Activated CD4-positive, alpha-beta T cell treated with anti-CD3 and anti-CD28 coated beads, Interleukin-2, amount 10 ng/mL, durations not matched to agents 24 days and 14 days (primary cell): ENCODE measurements at regions not wholly inside any gene's neighbourhood (a gene's known extent, or its start where the extent isn't known, plus 50 kb on each side); places are given as distances from the start of the nearest gene placed in this dataset.

Experiments
- DNase-seq: peaks from one replicate; pipeline ENCODE4 v3.0.0; 2022
- H3K27ac Mint-ChIP-seq: one replicate; pipeline ENCODE4 v1.8.0; 2022; ENCODE audit warnings: mild to moderate bottlenecking, mixed read lengths
- H3K27me3 Mint-ChIP-seq: one replicate; pipeline ENCODE4 v1.8.0; 2022; ENCODE audit warnings: mixed read lengths
- H3K36me3 Mint-ChIP-seq: one replicate; pipeline ENCODE4 v1.8.0; 2022; ENCODE audit warnings: low read depth, mild to moderate bottlenecking, mixed read lengths
- H3K4me1 Mint-ChIP-seq: one replicate; pipeline ENCODE4 v1.8.0; 2021; ENCODE audit warnings: mixed read lengths
- H3K4me3 Mint-ChIP-seq: one replicate; pipeline ENCODE4 v1.8.0; 2022; ENCODE audit warnings: mild to moderate bottlenecking, moderate library complexity, mixed read lengths
- H3K9me3 Mint-ChIP-seq: one replicate; pipeline ENCODE4 v1.8.0; 2021; ENCODE audit warnings: mixed read lengths
- intact Hi-C: fragments of 100-400 bp; cut with micrococcal nuclease; formaldehyde crosslinking; loops from one replicate; pipeline ENCODE4 v1.15.1; 2023

GRCh38 chr4:170278460-170278859 is 188.7 kb upstream of the AADAT start:
- H3K27ac Mint-ChIP-seq, result no peak overlapping the region
- intact Hi-C loops, result no loop called here
- DNase-seq, result no peak
- no peaks in the 10 kb centered on the region for H3K4me1 Mint-ChIP-seq
- no peak overlapping the region for H3K4me3 Mint-ChIP-seq
- H3K36me3 Mint-ChIP-seq, result no peaks in the 10 kb centered on the region
- no peaks in the 10 kb centered on the region for H3K27me3 Mint-ChIP-seq
- no peaks in the 10 kb centered on the region for H3K9me3 Mint-ChIP-seq

- Mint-ChIP-seq H3K27me3 (no peaks in the 10 kb centered on the region), H3K36me3 (no peaks in the 10 kb centered on the region), H3K27ac (no peak overlapping the region), H3K4me1 (no peaks in the 10 kb centered on the region), H3K4me3 (no peak overlapping the region), H3K9me3 (no peaks in the 10 kb centered on the region)
- DNase-seq, result no peak
- intact Hi-C loops, result no loop called here
Observed at GRCh38 chr4:170274616-170275015, 184.9 kb upstream of the AADAT start.

GRCh38 chr4:170272959-170273358 is 183.2 kb upstream of the AADAT start:
- Mint-ChIP-seq H3K4me3 (no peak overlapping the region), H3K27me3 (no peaks in the 10 kb centered on the region), H3K27ac (no peak overlapping the region), H3K9me3 (no peaks in the 10 kb centered on the region), H3K4me1 (no peaks in the 10 kb centered on the region), H3K36me3 (no peaks in the 10 kb centered on the region)
- intact Hi-C loops, result no loop called here
- no peak for DNase-seq

GRCh38 chr4:170271723-170272122 is 182.0 kb upstream of the AADAT start:
- no peak overlapping the region for H3K27ac Mint-ChIP-seq

GRCh38 chr4:170270628-170271027 is 180.9 kb upstream of the AADAT start:
- H3K36me3 Mint-ChIP-seq, result no peaks in the 10 kb centered on the region
- no peak overlapping the region for H3K4me3 Mint-ChIP-seq
- H3K27me3 Mint-ChIP-seq, result no peaks in the 10 kb centered on the region
- H3K27ac Mint-ChIP-seq, result no peak overlapping the region
- intact Hi-C loops, result no loop called here
- no peak for DNase-seq
- H3K4me1 Mint-ChIP-seq, result no peaks in the 10 kb centered on the region
- H3K9me3 Mint-ChIP-seq, result no peaks in the 10 kb centered on the region

More at GRCh38 chr4:170271723-170272122, 182.0 kb upstream of the AADAT start:
- DNase-seq, result no peak
- Mint-ChIP-seq H3K27me3 (no peaks in the 10 kb centered on the region), H3K4me1 (no peaks in the 10 kb centered on the region), H3K4me3 (no peak overlapping the region), H3K9me3 (no peaks in the 10 kb centered on the region), H3K36me3 (no peaks in the 10 kb centered on the region)
- intact Hi-C loops, result no loop called here

GRCh38 chr4:170269950-170270349 is 180.2 kb upstream of the AADAT start:
- Mint-ChIP-seq H3K4me1 (no peaks in the 10 kb centered on the region), H3K36me3 (no peaks in the 10 kb centered on the region), H3K9me3 (no peaks in the 10 kb centered on the region), H3K4me3 (no peak overlapping the region), H3K27ac (no peak overlapping the region), H3K27me3 (no peaks in the 10 kb centered on the region)
- intact Hi-C loops, result no loop called here
- no peak for DNase-seq

GRCh38 chr4:170259631-170260153 is 169.9 kb upstream of the AADAT start:
- Mint-ChIP-seq H3K4me3 (no peak overlapping the region), H3K4me1 (no peaks in the 10 kb centered on the region), H3K36me3 (no peaks in the 10 kb centered on the region), H3K27me3 (no peaks in the 10 kb centered on the region), H3K27ac (no peak overlapping the region), H3K9me3 (no peaks in the 10 kb centered on the region)
- intact Hi-C loops, result loop anchor here (2.0 kb wide), 1 partner anchor 121 kb away; no protein-coding TSS in a partner anchor
- DNase-seq, result peak; percentile 82

GRCh38 chr4:170256807-170257206 is 167.1 kb upstream of the AADAT start:
- Mint-ChIP-seq H3K27ac (no peak overlapping the region), H3K4me3 (no peak overlapping the region), H3K4me1 (no peaks in the 10 kb centered on the region), H3K27me3 (no peaks in the 10 kb centered on the region), H3K9me3 (no peaks in the 10 kb centered on the region), H3K36me3 (no peaks in the 10 kb centered on the region)
- DNase-seq, result no peak
- intact Hi-C loops, result no loop called here

- Mint-ChIP-seq H3K36me3 (no peaks in the 10 kb centered on the region), H3K27me3 (no peaks in the 10 kb centered on the region), H3K4me3 (no peak overlapping the region), H3K27ac (no peak overlapping the region), H3K4me1 (no peaks in the 10 kb centered on the region), H3K9me3 (no peaks in the 10 kb centered on the region)
- intact Hi-C loops, result no loop called here
- DNase-seq, result no peak
Observed at GRCh38 chr4:170248576-170248975, 158.8 kb upstream of the AADAT start.

- Mint-ChIP-seq H3K4me3 (no peak overlapping the region), H3K27me3 (no peaks in the 10 kb centered on the region), H3K9me3 (no peaks in the 10 kb centered on the region), H3K27ac (no peak overlapping the region), H3K36me3 (no peaks in the 10 kb centered on the region), H3K4me1 (no peaks in the 10 kb centered on the region)
- no peak for DNase-seq
- intact Hi-C loops, result no loop called here
Observed at GRCh38 chr4:170248029-170248428, 158.3 kb upstream of the AADAT start.

GRCh38 chr4:170247596-170247995 is 157.8 kb upstream of the AADAT start:
- Mint-ChIP-seq H3K4me1 (no peaks in the 10 kb centered on the region), H3K9me3 (no peaks in the 10 kb centered on the region), H3K27ac (no peak overlapping the region), H3K36me3 (no peaks in the 10 kb centered on the region), H3K27me3 (no peaks in the 10 kb centered on the region), H3K4me3 (no peak overlapping the region)
- intact Hi-C loops, result no loop called here
- no peak for DNase-seq

GRCh38 chr4:170243662-170244288 is 154.0 kb upstream of the AADAT start:
- DNase-seq, result no peak
- Mint-ChIP-seq H3K27me3 (no peaks in the 10 kb centered on the region), H3K4me1 (no peaks in the 10 kb centered on the region), H3K36me3 (no peaks in the 10 kb centered on the region), H3K9me3 (no peaks in the 10 kb centered on the region), H3K27ac (no peak overlapping the region), H3K4me3 (no peak overlapping the region)
- intact Hi-C loops, result no loop called here

- H3K9me3 Mint-ChIP-seq, result no peaks in the 10 kb centered on the region
- H3K27ac Mint-ChIP-seq, result no peak overlapping the region
- H3K4me1 Mint-ChIP-seq, result no peaks in the 10 kb centered on the region
- no peak overlapping the region for H3K4me3 Mint-ChIP-seq
- H3K36me3 Mint-ChIP-seq, result no peaks in the 10 kb centered on the region
- H3K27me3 Mint-ChIP-seq, result no peaks in the 10 kb centered on the region
- no peak for DNase-seq
- intact Hi-C loops, result no loop called here
Observed at GRCh38 chr4:170242471-170242870, 152.7 kb upstream of the AADAT start.

- no peak overlapping the region for H3K27ac Mint-ChIP-seq
- no peaks in the 10 kb centered on the region for H3K27me3 Mint-ChIP-seq
- H3K4me3 Mint-ChIP-seq, result no peak overlapping the region
- H3K9me3 Mint-ChIP-seq, result no peaks in the 10 kb centered on the region
- intact Hi-C loops, result no loop called here
- DNase-seq, result no peak
- H3K36me3 Mint-ChIP-seq, result no peaks in the 10 kb centered on the region
- no peaks in the 10 kb centered on the region for H3K4me1 Mint-ChIP-seq
Observed at GRCh38 chr4:170234800-170235199, 145.0 kb upstream of the AADAT start.

GRCh38 chr4:170231377-170231776 is 141.6 kb upstream of the AADAT start:
- no peak for DNase-seq
- Mint-ChIP-seq H3K36me3 (no peaks in the 10 kb centered on the region), H3K4me3 (no peak overlapping the region), H3K9me3 (no peaks in the 10 kb centered on the region), H3K27me3 (no peaks in the 10 kb centered on the region), H3K4me1 (no peaks in the 10 kb centered on the region), H3K27ac (no peak overlapping the region)
- intact Hi-C loops, result no loop called here
